GM13977 (cell line): ENCODE measurements at regions not wholly inside any gene's neighbourhood (a gene's known extent, or its start where the extent isn't known, plus 50 kb on each side); places are given as distances from the start of the nearest gene placed in this dataset.

ENCODE experiments used
- DNase-seq: peaks from one replicate; pipeline ENCODE4 v3.0.0; 2012; ENCODE audit warnings: low spot score
- CTCF ChIP-seq: IDR thresholded peaks from 2 replicates; pipeline ENCODE4 v1.5.1; 2012; ENCODE audit warnings: mild to moderate bottlenecking, control low read depth; ENCODE audit not compliant: insufficient read depth; ENCODE audit errors: extremely low read depth, missing control alignments
- in situ Hi-C: fragments of 300-500 bp; cut with MboI; formaldehyde crosslinking; loops from one replicate; pipeline ENCODE4 v1.12.0; 2022; ENCODE audit warnings: low sequenced_read_pairs, low pct_unique_long_range_greater_than_20kb, mixed read lengths, inconsistent platforms; ENCODE audit not compliant: unreplicated experiment

DNA sequence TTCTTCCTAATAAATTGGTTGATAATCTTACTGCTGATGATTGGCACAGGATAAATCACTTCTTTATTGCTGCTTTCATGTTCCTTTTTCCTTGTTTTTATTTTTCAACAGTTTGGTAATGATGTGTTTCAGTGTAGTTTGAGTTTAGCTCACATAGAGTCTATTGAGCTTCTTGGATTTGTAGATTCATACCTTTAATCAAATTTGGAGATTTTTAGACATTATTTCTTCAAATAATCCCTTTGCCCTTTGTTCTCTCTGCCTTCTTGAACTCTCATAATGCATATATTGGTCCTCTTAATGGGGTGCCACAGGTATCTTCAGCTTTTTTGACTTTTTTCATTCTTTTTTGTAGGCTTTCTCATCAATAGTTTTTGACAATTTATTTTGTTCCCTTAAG, 275.3 kb downstream of the TLE4 start:
- in situ Hi-C loops = no loop called here
- DNase-seq = no peak
- no peak for TF ChIP-seq CTCF

DNA sequence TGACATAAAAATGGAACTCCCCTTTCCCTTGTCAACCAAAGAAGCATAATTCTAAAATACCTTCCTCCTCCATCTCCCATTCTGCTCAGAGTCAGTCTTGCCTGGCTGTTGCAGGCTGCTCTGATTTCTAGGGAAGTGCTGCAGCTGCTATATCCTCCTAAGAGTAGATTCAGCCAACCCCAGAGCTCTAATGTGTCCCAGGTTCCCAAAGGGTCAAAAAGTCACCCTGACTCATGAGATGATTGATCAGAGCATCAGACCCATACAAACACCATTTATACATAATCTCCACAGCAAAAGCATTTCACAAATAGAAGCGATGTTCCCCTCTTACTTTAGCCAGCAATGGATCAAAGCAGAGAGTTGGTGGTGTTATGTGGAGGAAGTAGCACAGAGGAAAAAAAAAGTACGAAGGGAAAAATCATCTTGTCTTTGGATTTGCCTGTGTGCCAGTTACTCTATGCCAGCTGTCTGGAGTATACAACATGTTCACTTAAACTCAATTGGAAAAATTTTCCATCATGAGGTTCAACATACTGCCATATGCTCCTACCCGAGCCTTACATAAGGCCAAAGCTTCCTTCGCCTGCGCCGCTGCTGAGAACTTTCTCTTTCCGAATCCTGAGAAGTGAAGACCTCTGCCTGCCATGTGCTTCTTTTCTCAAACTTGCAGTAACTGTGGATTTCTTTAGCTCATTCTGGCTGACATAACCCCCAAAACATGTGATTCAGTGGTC, 258.0 kb downstream of the TLE4 start:
- TF ChIP-seq CTCF = no peak
- in situ Hi-C loops = no loop called here
- DNase-seq = no peak

- in situ Hi-C loops = no loop called here
- no peak for DNase-seq
- TF ChIP-seq CTCF = no peak
Observed at GRCh38 chr9:79824265-79824664, 252.5 kb downstream of the TLE4 start.

GRCh38 chr9:79817438-79818004, 245.8 kb downstream of the TLE4 start:
- in situ Hi-C loops = no loop called here
- peak; percentile 45 for DNase-seq
- TF ChIP-seq CTCF = no peak

DNA sequence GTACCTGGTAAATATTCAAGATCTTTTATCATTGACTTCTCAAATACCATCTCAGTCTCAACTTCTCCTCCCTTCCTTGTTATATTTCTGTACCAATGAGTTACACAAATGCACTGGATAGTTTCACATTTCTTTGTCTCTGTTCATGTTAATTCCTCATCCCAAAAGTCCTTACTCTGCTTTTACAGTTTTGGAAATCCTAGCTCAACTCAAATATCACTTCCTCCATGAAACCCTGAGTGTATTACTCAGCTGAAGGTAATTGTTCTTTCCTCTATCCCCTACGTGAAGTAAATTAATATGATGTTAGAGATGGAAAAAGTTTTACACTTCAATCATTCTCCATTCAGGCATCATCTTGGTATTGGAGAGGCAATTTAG, 241.5 kb downstream of the TLE4 start:
- no peak for DNase-seq
- in situ Hi-C loops = no loop called here
- TF ChIP-seq CTCF = no peak

DNA sequence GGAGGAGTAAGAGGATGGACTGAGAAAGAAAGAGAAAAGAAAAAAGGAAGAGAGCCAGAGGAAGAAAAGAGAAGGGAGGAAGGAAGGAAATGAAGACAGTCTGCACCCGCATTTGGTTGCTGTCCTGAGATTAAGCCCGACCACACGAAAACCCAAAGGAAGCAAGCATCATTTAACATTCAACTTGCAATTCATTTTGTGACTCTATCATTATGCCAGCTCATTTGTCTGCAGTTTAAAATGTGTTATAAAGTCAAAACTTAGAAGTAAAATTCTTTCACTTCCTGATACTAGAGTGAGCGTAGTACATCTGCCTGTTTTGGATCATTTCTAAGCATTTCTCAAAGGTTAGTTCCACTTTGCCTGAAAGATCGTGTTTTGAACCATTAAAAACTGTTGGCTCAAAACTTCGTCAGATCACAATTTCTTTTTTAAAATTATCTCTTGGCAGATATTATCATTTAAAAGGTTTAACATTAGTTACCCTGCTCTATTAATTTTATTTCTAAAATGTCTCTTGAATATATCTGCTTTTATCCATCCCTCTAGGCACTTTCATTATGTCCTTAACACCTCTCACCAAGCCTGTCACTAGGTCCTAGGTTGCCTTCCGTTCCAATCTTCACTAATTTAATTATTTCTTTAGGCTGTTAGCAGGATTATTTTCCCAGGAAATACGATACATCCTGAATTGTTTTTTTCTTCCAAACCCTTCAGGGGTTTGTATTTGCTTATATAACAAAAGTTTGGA, 240.9 kb downstream of the TLE4 start:
- no peak for TF ChIP-seq CTCF
- in situ Hi-C loops = no loop called here
- DNase-seq = peak; percentile 18
